GM13976 (cell line): ENCODE measurements at regions not wholly inside any gene's neighbourhood (a gene's known extent, or its start where the extent isn't known, plus 50 kb on each side); places are given as distances from the start of the nearest gene placed in this dataset.
"Not testable (repeated sequence)": the region's sequence is repeated elsewhere in the genome, so short reads cannot be mapped to it uniquely, and the experiment has no call there.

Experiments used
- DNase-seq: peaks from one replicate; pipeline ENCODE4 v3.0.0; 2012; ENCODE audit warnings: low spot score
- in situ Hi-C: fragments of 300-500 bp; cut with MboI; formaldehyde crosslinking; loops from one replicate; pipeline ENCODE4 v1.12.0; 2022; ENCODE audit warnings: low sequenced_read_pairs, mixed read lengths, inconsistent platforms; ENCODE audit not compliant: unreplicated experiment
- TF ChIP-seq, protein P1 (sequence below): IDR thresholded peaks from 2 replicates; pipeline ENCODE4 v1.5.1; 2012; ENCODE audit warnings: borderline replicate concordance, mild to moderate bottlenecking; ENCODE audit not compliant: insufficient read depth; ENCODE audit errors: extremely low read depth, missing control alignments, control extremely low read depth

DNA sequence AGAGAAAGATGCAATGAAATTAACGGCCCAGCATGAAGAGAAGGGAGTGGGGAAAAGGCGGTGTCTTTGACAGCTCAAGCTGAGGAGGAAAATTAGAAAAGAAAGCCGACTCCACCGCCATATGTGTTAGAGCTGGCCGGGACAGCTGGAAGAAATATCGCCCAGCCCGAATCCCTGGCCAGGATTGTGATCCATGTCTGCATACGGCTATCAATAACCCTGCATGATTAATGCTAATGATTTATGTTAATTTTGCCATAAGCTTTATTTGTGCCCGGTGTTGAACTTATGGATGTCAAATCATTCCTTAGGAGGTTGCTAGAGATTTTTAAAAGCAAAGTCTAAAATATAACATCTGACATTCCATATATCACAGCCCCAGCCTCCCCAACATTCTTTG is 263.4 kb upstream of the ZNF507 start:
- TF ChIP-seq, protein P1, sequence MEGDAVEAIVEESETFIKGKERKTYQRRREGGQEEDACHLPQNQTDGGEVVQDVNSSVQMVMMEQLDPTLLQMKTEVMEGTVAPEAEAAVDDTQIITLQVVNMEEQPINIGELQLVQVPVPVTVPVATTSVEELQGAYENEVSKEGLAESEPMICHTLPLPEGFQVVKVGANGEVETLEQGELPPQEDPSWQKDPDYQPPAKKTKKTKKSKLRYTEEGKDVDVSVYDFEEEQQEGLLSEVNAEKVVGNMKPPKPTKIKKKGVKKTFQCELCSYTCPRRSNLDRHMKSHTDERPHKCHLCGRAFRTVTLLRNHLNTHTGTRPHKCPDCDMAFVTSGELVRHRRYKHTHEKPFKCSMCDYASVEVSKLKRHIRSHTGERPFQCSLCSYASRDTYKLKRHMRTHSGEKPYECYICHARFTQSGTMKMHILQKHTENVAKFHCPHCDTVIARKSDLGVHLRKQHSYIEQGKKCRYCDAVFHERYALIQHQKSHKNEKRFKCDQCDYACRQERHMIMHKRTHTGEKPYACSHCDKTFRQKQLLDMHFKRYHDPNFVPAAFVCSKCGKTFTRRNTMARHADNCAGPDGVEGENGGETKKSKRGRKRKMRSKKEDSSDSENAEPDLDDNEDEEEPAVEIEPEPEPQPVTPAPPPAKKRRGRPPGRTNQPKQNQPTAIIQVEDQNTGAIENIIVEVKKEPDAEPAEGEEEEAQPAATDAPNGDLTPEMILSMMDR = no peak
- in situ Hi-C loops = no loop called here
- DNase-seq = no peak

DNA sequence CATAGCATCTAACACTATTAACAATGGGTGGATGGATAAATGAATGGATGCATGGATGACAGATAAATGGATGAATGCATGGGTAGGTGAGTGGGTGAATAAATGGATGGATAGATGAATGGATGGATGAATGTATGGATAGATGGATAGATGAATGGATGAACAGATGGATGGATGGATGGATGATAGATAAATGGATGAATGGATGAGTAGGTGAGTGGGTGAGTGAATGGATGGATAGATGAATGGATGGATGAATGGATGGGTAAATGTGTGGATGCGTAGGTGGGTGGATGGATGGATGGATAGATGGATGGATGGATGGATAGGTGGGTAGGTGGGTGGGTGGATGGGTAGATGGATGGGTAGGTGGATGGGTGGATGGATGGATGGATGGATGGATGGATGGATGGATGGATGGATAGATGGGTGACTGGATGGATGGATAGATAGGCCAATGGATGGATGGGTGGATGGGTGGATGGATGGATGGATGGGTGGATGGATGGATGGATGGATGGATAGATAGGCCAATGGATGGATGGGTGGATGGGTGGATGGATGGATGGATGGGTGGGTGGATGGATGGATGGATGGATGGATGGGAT is 260.6 kb upstream of the ZNF507 start:
- DNase-seq, in situ Hi-C loops: not testable (repeated sequence)

DNA sequence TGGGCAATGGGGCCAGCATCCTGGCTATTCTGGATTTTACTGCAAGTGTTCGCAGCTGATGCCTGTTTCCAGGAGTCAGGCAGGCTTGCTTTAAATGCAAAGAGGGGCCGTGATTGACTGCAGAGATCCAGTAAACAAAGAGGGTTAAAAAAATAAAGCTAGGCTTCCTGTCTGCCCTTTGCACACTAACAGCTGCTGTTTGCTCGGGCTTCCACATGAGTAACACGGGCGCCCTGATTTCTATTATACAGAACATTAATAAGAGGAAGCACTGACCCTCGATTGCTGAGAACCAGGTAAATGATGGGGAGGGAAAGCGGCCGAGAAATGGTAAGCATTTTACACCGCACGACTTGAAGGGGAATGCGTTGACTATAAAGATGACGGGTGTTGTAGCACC is 254.2 kb upstream of the ZNF507 start:
- in situ Hi-C loops = no loop called here
- TF ChIP-seq, protein P1 = no peak
- DNase-seq = no peak

DNA sequence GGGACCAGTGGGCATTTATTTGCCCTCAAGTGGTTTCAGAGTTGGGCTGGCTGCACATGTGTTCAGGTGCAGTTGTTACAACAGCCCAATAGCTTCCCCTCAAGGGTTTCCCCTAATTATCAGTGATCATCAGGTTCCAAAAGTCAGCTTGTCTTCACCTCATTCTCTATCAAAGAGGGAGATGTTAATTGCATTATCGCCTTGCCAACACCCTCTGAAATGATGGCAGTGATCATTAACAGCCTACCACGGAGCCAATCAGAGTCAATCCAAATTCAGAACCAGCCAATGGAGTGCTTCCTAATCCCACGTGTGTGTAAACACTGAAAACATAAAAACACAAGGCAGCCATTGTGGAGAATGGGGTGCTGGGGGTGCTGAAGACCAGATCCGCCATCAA is 248.4 kb upstream of the ZNF507 start:
- in situ Hi-C loops = no loop called here
- no peak for DNase-seq
- TF ChIP-seq, protein P1 = no peak

DNA sequence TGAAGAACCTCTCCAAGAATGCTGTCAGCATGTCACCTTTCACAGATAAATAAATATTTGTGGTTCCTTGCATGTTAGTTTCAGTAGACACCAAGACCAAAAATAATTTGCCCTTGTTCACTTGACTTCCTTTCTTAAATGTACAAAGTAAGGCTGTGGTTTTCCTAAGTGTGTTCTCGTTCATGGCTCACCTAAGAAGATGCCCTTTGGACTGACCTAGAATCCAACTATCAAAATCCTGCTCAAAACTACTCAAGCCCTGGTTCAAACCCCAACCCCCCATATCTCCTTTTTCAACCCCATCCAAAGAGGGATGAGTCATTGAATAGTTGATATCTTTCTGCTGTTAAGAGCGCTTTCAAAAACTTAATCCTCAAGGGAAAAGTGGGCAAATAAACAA is 247.8 kb upstream of the ZNF507 start:
- DNase-seq = no peak
- in situ Hi-C loops = no loop called here
- TF ChIP-seq, protein P1 = no peak

DNA sequence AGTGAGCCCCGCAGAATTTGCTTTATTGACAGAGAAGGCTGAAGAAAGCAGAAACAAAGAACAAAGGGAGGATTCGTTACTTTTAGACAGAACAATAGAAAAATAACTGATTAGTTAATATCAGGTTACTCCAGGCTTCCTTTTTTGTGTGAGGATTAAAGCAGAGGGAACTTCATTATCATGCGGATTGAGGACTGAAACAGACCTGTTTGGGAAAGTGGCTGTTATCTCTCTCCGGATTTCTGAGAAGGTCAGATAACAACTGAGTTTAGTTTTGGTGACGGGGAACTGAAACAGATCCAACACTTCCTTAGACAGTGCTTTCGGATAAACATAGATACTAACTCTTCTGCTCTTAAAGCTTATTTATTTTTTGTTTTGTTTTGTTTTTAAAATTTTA is 246.4 kb upstream of the ZNF507 start:
- in situ Hi-C loops = no loop called here
- TF ChIP-seq, protein P1 = no peak
- no peak for DNase-seq

DNA sequence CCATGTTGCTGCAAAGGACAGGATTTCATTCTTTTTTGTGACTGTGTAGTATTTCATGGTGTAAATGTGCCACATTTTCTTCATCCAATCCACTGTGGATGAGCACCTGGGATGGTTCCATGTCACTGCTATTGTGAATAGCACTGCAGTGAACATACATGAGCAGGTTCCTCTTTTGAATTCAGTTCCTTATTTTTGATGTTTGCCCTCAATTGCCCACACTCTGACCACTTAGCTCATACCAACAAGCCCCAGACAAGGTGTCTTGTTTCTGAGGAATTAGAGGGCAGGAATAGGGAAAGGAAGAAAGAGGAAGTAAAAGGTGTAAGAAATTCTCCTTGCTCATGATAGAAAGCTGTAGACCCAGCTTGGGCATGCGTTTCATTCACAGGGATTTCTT is 244.2 kb upstream of the ZNF507 start:
- TF ChIP-seq, protein P1 = no peak
- in situ Hi-C loops = no loop called here
- DNase-seq = no peak
